ENCODE measurements at regions not wholly inside any gene's neighbourhood (a gene's known extent, or its start where the extent isn't known, plus 50 kb on each side); places are given as distances from the start of the nearest gene placed in this dataset.

DNA sequence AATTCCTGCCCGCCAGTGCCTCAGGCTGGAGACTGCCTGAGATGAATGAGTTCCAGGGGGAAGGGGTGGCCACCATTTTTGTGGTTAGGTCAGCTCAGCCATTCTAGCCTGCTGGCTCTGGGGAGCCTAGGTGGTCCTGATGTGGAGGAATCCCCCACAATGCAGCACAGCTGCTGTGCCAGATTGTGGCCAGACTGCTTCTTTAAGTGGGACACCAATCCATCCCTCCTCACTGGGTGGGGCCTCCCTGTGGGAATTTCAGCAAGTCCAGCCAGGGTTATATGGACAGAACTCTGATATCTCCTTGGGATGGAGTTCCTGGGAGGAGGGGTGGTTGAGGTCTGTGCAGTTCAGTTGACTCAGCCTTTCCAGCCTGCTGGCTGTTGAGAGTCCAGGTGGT is 51.2 kb upstream of the DAP start:
- no peak for DNase-seq

More for the DNA sequence above, 51.2 kb upstream of the DAP start:
- in situ Hi-C loops (cut with HindIII; ENCODE audit: low pct_ligation_motif_present, low pct_unique_long_range_greater_than_20kb, low sequenced_read_pairs): no loop called here
